NCI-H345 (cell line): ENCODE measurements at regions not wholly inside any gene's neighbourhood (a gene's known extent, or its start where the extent isn't known, plus 50 kb on each side); places are given as distances from the start of the nearest gene placed in this dataset.
"Not testable (repeated sequence)": the region's sequence is repeated elsewhere in the genome, so short reads cannot be mapped to it uniquely, and the experiment has no call there.

Experiments used
- DNase-seq: peaks from one replicate; lab custom pipeline; 2025; lab: John Stamatoyannopoulos, UW

- DNase-seq, result no peak
Observed at GRCh38 chr12:38384816-38385378, 68.3 kb downstream of the ALG10B start.

GRCh38 chr12:38385486-38385885 is 68.9 kb downstream of the ALG10B start:
- DNase-seq, result no peak

- DNase-seq, result no peak
Observed at GRCh38 chr12:38386205-38386985, 69.8 kb downstream of the ALG10B start.

- no peak for DNase-seq
Observed at GRCh38 chr12:38389614-38390013, 73.0 kb downstream of the ALG10B start.

GRCh38 chr12:38391007-38391406 is 74.4 kb downstream of the ALG10B start:
- DNase-seq, result no peak

GRCh38 chr12:38392554-38393144 is 76.1 kb downstream of the ALG10B start:
- no peak for DNase-seq

GRCh38 chr12:38399711-38400206 is 83.2 kb downstream of the ALG10B start:
- no peak for DNase-seq

- DNase-seq, result no peak
Observed at GRCh38 chr12:38402811-38403210, 86.2 kb downstream of the ALG10B start.

GRCh38 chr12:38409511-38409910 is 92.9 kb downstream of the ALG10B start:
- no peak for DNase-seq

- DNase-seq, result no peak
Observed at GRCh38 chr12:38411426-38411825, 94.9 kb downstream of the ALG10B start.

- DNase-seq, result no peak
Observed at GRCh38 chr12:38411946-38412345, 95.4 kb downstream of the ALG10B start.

- DNase-seq, result no peak
Observed at GRCh38 chr12:38417101-38417500, 100.5 kb downstream of the ALG10B start.

- DNase-seq, result no peak
Observed at GRCh38 chr12:38424436-38424835, 107.9 kb downstream of the ALG10B start.

- no peak for DNase-seq
Observed at GRCh38 chr12:38427442-38427841, 110.9 kb downstream of the ALG10B start.

GRCh38 chr12:38431921-38432320 is 115.3 kb downstream of the ALG10B start:
- no peak for DNase-seq

GRCh38 chr12:38441871-38442281 is 125.3 kb downstream of the ALG10B start:
- not testable (repeated sequence) for DNase-seq

- no peak for DNase-seq
Observed at GRCh38 chr12:38445040-38445439, 128.5 kb downstream of the ALG10B start.

GRCh38 chr12:38448991-38449390 is 132.4 kb downstream of the ALG10B start:
- DNase-seq, result no peak

GRCh38 chr12:38456537-38457120 is 140.1 kb downstream of the ALG10B start:
- no peak for DNase-seq

- peak; percentile 7 for DNase-seq
Observed at GRCh38 chr12:38465020-38465419, 148.4 kb downstream of the ALG10B start.

GRCh38 chr12:38469715-38470114 is 153.1 kb downstream of the ALG10B start:
- DNase-seq, result no peak

- no peak for DNase-seq
Observed at GRCh38 chr12:38477340-38478090, 160.9 kb downstream of the ALG10B start.
